ENCODE measurements at regions not wholly inside any gene's neighbourhood (a gene's known extent, or its start where the extent isn't known, plus 50 kb on each side); places are given as distances from the start of the nearest gene placed in this dataset.
A peak's percentile ranks its signal among the peaks of the same experiment; 100 is the strongest.
"Not testable (repeated sequence)": the region's sequence is repeated elsewhere in the genome, so short reads cannot be mapped to it uniquely, and the experiment has no call there.

DNA sequence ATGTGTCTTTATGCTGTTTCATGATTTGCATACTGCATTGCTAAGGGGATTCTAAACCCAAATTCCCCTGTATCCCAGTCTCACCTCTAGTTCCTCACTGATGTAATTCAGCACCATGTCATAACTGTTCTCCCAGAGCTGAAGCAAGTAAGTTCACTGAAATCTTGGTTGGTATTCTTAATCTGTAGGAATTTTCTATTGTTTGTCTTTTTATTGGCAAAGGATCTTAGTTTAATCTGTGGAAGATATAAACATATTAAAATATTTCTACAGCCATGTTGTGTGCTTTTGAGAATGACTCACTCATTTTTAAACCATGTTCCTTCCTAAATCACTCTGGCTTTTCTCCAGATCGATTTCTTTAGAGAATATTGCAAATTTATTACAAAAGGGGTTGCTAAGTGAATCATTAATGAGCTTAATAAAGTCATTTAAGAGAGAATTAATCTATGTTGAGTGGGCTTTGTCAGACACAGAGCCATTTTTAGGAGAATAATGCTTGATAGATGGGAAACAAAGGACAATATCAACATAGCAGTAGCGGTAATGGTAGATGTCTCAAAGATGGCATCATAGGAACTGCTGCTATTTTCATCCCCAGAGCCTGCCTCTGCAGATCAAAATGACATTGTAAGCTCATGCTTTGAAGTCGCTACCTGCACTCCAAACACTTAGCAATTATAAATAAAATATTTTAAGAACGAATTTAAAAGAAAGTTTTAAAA is 110.0 kb downstream of the ENC1 start:
- DNase-seq, result no peak

DNA sequence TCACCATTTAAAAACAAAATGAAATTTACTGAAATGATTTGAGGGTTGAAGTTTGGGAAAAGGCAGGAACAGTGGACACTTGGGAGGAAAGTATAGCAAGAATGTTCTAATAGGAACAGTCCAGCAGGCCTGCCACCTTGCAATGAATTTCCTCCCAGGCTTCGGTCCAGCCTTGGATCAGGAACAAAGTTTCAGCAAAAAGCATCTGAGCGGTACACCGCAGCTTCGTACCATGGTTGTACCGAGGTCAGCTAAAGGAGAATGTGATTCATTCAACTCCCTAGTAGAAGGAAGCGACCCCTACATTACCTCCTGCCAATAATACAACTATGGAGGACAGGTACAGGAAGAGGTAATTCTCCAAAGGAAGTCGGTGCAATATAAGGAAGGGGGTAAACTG is 111.4 kb downstream of the ENC1 start:
- no peak for DNase-seq

DNA sequence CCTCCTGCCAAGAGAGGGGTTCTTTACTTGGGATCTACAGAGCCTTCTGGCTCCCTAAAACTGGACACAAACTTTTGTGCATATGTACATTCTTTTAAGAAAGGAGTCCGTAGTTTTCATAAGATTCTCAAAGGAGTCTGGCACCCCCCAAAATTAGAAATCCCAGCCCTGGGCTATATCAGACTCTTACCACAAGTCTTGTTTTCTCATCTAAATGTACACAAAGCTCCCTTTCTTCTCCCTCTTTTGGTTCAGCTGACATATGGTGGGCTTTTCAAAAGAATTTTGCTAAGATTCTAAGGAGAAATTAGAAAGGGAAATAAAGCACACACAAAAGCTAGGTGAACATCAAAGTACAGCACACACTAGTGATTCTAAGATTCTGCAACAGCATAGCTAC is 114.4 kb downstream of the ENC1 start:
- DNase-seq, result no peak

DNA sequence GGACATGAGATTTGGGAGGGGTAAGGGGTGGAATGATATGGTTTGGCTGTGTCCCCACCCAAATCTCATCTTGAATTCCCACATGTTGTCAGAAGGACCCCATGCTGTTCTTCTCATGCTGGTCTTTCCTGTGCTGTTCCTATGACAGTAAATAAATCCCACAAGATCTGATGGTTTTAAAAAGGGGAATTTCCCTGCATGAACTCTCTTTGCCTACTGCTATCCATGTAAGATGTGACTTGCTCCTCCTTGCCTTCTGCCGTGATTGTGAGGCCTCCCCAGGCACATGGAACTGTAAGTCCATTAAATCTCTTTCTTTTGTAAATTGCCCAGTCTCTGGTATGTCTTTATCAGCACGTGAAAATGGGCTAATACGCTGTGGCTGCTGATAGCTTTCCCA is 115.8 kb downstream of the ENC1 start:
- not testable (repeated sequence) for DNase-seq

DNA sequence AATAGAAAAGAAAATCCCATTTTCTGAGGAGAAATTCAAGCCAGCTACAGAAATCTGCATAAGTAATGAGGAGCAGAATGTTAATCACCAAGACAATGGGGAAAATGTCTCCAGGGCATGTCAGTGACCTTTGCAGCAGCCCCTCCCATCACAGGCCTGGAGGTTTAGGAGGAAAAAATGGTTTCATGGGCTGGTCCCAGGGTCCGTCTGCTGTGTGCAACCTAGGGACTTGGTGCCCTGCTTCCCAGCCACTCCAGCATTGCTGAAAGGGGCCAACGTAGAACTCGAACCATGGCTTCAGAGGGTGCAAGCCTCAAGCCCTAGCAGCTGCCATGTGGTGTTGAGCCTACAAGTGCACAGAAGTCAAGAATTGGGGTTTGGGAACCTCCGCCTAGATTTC is 116.8 kb downstream of the ENC1 start:
- DNase-seq, result not testable (repeated sequence)

DNA sequence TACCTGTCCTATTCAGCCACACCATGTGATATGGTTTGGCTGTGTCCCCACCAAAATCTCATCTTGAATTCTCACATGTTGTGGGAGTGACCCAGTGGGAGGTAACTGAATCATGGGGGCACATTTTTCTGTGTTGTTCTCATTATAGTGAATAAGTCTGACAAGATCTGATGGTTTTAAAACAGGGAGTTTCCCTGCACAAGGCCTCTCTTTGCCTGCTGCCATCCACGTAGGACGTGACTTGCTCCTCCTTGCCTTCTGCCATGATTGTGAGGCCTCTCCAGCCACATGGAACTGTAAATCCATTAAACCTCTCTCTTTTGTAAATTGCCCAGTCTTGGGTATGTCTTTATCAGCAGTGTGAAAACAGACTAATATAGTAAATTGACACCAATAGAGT is 117.7 kb downstream of the ENC1 start:
- DNase-seq, result not testable (repeated sequence)

DNA sequence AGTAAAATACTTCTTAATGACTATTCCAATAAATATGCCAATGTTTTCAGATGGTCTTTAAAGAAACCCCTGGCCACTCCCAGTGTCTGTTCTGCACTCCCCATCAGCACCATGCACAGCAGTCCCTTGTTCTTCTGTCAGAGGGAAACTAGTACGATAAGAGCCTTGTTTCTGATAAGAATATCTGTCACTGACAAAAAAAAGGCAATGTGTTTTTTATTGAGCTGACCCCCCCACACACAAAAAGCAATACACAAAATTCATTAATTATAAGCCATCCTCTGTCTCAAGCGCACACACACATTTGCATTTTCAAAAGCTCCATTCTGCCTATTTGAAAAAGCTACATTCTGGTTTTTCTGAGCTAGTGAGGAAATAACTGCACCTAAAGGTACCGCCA is 119.1 kb downstream of the ENC1 start:
- no peak for DNase-seq

DNA sequence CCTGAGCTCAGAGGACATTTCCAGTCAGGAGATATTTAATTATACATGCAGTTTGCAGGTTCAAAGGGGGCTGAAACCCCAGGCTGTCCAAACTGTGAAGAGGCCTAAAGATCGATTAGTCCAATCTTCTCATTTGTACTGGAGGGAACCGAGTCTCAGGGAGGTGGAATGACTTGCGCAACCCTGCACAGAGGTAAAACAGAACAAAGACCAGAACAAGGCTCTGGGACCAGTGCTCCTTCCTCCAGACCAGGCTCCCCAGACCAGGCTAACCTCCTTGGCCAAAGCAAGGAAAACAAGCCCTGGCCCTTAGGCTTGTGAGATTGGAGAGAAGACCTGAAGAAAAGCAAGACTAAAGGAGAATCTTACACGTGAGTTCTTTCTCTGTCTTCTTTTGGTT is 120.8 kb downstream of the ENC1 start:
- no peak for DNase-seq

DNA sequence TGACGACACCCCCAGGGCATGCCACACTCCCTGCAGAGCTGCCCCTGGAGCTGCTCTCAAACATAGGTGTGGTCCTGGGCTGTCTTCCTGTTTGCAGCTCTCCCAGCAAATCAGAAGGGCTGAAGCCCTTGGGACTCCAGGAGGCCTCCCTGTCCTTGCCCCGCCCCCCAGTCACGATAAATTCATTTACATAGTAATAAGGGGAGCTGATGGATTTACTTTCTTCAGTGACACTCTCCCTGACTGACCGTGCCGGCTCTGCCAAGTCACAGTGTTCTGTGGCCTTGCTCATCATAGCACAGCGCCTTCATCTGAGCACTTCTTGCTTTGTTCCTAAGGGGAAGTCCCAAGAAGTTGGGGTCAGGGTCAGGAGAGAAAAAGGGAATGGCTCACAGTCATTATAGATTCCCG is 121.4 kb downstream of the ENC1 start:
- peak; percentile 5 for DNase-seq

DNA sequence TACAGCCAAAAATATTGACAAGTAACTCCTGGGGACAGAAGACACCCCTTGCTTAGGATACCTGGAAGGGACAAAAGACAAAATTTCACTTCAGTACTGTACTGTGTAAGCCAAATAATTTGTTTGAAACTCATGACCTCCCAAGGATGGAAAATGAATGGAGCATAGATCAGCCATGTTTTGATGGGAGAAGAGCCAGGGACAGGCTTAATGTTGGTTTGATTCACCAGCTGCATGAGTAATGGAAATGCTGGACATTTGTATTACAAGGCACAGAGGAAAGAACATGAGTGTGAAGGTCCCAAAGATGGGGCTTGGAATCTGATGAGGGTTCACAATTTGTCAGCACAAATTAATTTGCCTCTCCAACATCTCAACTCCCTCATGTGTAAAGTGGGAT is 122.8 kb downstream of the ENC1 start:
- no peak for DNase-seq

DNA sequence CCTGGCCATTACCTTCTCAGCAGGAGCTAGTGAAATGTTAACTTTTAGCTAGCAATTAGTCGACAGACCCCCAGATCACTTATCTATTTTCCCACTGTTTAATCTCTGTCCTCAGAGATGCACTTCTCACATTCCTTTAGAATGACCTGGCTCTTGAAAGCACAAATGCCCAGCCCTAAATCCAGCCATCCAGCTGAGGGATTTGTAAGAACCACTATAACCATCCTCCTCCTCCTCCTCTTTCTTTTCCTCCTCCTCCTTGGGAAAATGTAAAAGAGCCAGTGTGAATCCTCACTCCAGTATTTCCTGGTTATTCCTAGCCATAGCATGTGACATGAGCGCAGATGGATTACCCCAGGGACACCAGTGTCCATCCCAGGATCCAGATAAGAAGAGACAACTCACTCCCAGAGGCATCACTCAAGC is 124.3 kb downstream of the ENC1 start:
- DNase-seq, result peak; percentile 40

DNA sequence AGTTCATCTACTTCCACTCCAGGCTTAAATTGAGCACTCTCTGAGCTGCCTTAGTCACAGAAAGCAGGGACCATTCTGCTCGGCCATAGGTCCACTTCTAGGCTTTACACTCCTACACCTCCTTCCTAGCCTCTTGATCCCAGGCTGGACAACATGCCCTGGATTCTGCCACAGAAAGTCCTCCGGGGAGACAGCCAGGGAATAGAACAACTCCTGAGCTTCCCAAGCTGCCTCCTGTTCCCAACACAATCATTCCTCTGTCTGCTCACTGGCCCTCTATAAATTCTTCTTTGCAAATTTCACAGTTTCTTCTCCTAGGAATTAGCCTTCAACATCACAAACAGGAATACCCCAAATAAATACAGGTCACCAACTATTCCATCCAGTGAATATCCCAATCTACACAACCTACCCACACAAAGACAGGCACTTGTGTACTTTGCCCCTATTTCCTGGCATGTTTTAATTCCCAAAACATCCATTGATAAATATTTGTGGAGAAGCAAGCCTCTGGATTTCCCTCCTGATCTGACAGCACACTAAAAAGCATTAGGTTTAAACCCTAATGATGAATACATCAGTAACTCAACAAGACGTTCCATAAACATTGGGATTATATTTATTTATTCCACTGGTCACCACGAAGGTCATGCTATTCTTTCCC is 125.5 kb downstream of the ENC1 start:
- no peak for DNase-seq

DNA sequence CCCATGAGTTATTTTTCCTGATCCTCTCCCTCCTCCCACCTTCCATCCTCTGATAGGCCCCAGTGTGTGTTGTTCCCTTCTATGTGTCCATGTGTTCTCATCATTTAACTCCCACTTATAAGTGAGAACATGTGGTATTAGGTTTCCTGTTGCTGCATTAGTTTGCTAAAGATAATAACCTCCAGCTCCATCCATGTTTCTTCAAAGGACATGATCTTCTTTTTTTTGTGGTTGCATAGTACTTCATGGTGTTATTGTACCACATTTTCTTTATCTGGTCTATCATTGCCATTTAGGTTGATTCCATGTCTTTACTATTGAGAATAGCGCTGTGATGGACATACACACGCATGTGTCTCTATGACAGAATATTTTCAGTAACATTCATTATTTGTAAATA is 128.8 kb downstream of the ENC1 start:
- not testable (repeated sequence) for DNase-seq

DNA sequence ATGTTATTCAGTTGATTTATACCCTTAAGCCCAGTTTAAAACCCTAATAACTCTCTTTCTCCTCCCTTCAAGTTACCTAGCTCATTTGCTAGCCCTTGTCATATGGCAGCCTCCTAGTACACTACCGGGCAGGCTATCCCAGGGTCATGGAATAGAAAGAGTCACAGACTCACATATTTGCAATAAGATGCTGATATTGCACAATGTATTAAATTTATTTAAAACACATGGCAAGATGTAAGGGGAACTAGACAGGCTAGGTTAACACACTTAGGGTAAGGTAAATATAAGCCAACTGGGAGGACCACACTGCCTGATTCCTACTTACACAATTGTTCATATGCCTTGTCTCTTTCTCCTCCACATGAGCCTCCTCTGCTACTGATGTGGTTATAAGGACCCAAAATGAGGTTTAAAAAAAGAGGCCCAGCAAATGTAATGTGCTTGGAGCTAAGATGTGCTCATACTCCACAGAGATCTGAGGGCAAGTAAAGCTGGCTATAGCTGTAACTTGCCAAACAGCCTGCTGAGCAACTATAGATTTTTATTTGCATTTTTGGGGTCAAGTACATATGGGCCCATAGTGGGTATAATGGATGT is 130.0 kb downstream of the ENC1 start:
- no peak for DNase-seq

DNA sequence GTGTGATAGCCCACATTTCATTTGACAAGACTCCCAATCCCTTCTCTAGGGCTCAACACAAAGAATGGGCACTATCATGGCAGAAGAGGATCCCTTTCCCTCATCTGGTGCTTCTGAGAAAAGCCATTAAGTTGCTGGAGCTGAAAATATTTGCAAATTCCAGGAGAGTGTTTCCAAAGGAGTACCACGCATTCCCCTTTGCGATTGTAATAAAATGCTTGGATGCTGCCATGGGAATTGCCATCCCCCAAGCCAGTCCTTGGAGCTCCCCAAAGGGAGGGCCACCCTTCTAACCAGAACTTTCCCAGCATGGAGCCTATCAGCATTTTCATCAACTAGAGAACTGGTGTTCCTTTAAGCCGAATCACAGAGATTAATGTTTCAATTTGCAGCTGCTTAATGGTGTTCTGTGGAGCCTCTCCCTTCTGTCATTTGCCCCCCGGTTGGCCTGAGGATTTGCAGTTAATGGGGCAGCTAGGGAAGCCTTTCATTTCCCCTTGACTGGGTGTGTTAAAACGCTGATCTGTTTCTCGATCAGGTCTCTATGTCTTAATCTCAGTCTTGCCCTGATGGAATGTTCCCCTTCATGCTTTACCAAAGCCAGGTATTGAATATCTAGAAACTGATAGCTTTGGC is 133.0 kb downstream of the ENC1 start:
- no peak for DNase-seq

DNA sequence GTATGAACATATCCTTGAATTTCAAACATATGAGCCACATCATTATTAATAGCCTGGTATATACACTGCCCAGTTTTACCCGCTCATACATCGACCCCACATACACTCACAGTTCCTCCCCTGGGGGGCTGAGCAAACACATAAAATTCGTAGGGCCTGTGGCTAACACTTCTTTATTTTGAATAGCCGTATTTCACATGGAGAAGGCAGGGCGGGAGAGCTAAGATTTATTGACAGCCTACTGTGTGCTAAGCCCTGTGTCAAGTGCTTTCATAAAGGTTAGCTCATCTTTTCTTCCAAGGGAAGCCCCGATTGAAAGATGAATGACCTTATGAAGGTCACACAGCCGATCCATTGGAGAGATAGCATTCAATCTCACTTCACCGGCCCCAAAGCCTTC is 134.4 kb downstream of the ENC1 start:
- DNase-seq, result no peak

DNA sequence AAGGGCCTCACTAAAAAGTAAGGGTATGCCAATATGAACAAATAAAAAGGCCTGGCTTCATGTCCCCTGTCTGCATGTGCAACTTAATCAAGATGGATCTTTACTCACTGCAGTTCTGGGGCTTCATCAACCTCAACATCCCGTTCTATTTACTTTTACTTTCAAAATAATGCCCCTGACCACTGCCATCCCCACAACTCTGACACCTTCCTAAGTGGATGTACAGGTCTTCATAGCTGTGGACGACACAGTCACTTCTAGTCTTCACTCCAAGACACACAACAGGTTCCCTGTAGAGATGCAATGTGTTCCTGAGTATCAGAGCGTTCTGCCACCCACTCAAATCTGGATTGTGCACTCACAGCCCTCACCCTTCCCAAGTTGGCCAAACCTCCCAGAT is 136.1 kb downstream of the ENC1 start:
- DNase-seq, result no peak

DNA sequence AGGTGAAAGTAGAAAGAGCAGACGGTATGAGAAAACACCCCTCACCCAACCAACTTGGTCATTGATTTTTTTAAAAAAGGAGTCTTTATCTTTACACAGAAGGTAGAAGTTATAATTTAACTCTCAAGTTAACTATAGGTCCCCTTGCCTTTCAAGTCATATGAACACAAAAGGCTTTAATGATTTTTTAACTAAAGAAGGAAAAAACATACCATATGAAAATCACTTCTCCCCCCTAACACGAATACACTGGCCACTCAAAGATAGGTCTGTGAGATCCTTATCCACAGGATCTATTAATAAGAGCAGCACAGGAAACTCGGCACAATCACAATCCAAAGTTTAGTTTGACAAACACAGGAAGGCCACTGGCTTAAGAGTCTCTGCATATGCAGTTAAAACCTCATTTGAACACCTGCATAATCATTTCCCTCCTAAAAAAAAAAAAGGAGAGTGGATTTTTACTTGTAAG is 138.0 kb downstream of the ENC1 start:
- no peak for DNase-seq

DNA sequence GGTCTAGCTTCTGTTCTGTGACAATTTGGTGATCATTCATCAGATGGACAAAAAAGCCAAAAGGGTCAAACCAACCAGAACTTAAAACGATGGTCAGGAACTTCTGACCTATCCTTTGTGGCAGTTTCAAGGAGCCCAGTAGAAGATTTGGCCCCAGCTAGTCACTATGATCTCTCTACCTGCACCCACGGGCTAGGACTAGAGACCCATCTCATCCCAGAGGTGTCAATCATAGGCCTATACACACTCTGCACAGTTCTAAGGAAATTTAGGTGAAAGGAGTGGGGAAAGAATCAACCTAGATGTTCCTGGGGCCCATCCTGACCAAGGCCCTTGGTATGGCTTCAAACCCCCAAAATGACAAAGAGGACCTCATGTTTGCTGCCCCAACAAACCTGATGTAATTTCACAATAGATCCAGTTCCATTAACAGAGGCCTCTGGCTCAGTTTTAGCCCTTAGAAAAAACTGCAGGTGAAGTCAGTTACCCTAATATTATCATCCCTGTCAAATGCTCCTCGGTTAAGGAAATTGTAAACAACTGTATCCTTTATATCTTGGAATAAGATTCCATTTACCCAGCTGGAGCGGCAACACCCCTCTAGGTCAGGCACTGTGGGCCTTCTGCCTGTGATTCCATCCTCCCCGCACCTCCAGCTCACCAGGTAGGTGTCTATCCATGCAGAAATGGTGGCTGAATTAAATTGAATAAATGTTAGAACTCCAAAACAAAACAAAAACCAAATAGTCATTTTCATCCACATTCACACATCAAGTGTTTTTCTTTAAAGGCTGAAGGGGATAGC is 138.7 kb downstream of the ENC1 start:
- no peak for DNase-seq

DNA sequence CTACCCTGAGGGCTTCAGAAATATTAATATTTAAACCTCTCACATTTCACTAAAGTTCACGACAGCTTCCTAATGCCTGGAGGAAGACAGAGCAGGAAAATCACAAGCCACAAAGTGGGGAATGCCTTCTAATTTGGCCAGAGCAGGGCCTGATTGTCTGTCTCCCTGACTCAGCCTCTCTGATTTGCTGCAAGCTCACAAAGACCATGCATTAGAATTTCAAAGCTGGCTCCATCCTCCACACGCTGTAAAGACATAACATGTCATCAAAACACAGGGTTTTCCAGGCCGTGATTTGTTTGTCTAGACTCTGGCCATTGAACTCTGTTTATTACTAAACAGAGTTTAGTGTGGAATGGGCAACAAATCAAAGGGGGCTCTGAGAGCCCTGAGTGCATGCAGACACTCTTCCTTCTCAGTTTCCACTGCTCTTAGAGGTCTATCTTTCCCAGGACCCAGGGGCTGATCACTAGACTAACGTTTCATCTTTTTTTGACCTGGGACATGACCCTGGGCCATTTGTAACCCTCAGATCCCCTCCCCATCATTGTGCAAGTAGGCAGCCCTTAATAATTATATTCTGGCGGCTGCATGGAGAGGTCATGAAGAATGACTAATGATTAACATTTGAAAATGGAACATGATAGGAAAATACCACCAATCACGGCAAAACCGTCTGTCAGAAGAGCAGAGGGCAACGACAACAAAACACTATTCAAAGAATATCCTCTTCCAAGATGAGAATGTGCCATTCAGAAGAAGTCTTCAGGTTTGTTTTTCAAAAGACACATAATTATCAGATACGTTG is 140.2 kb downstream of the ENC1 start:
- DNase-seq, result peak; percentile 44

DNA sequence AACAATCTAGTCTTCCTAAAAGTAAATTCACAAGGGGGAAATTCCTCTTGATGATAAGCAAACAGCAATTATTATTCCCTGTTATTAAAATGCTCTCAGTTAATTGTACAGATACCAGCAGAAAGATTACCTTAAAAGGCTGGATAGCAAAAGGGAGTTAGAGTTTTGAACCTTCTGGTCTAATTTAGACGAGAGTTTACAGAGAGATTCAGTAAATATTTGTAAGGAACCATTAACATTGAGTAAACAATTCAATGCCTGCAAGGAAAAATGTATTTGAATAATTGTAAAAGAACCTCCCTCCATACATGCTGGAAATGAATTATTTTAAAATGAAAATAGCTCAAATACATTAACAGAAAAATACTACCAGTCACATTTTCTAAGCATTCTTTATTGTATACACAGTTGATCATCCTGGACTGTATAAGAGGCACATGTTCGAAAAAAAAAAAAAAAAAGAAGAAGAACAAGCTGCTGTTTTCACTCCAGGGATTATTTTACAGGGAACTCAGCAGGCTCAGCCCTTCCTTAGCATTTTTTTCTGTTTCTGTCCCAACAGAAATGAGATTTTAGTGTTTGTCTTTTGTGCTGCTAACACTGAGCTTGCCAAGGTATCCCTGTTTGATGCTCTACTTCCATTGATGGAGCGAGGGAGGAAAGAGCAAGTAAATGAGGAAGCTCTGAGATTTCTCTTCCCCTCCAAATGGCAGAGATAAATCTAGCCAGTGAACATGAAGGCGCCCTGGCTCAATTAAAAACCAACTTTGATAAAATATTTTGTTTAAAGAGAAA is 141.1 kb downstream of the ENC1 start:
- peak; percentile 68 for DNase-seq

All from NCI-H146 (cell line).